ENCODE measurements at regions not wholly inside any gene's neighbourhood (a gene's known extent, or its start where the extent isn't known, plus 50 kb on each side); places are given as distances from the start of the nearest gene placed in this dataset.

DNA sequence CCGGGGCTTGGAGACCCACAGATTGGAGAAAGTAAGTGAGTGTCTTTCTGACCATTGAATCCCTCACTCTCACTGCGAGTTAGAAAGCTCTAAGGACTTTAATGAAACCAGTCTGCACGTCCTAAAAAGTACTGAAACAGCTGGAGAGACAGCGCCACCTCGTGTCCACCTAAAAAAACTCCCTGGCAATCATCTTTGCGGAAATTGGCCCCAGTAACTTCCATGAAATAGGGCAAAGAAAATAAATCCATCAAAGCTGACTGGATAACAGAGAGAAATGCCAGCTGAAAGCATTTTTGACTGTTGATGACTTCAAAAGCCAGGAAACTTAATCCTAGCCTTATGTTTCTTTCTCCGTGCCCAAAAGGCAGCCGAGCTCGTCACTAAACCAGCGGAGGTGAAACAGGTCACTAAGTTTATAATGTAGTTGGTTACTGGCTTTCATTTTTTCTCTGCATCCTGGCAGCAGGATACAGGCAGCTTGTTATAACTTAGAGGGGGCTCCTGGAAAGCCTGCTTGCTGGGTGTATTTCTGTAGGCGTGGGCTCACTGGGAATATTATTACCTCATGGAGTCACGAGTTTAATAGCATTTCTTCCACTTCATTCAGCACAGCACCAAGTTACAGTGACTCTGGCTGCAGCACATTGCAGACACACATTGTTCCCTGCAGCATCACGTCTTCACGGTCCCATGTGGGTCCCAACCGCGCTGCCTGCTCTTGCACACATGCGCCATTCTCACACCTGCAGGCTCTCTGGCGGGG, 266.5 kb downstream of the HRH4 start:
- no peak overlapping the region; a peak in 1 of 7 replicates for H3K27ac Mint-ChIP-seq
- H4K91ac ChIP-seq (ENCODE audit: insufficient read length, low read depth, low read length) = no peak overlapping the region
- H2AK5ac ChIP-seq (ENCODE audit: insufficient read length, low read length) = no peak overlapping the region
- no peak overlapping the region for H3T11ph ChIP-seq (ENCODE audit: low read length)
- no peak overlapping the region for H3K56ac ChIP-seq (ENCODE audit: insufficient read length, low read depth, low read length)
- H2BK12ac ChIP-seq (ENCODE audit: insufficient read length, low read depth, low read length) = no peak overlapping the region
- peaks cover 11% of the 10 kb centered on the region for H3K27me3 Mint-ChIP-seq (ENCODE audit: low read depth)
- H3K9me3 ChIP-seq (ENCODE audit: control insufficient read depth, low read depth, low read length) = no peaks in the 10 kb centered on the region
- H3K4me2 ChIP-seq (ENCODE audit: insufficient read depth, insufficient read length, low read length) = no peak overlapping the region
- H3K23me2 ChIP-seq (ENCODE audit: insufficient read length, low read depth, low read length, poor library complexity, severe bottlenecking) = no peaks in the 10 kb centered on the region
- no peaks in the 10 kb centered on the region for H3K79me1 ChIP-seq (ENCODE audit: insufficient read depth, low read depth, low read length, poor library complexity, severe bottlenecking)
- H2AFZ ChIP-seq (ENCODE audit: low read length) = no peak overlapping the region
- no peak overlapping the region for H3K4ac ChIP-seq (ENCODE audit: low read depth, low read length)
- no peaks in the 10 kb centered on the region for H3K9me3 Mint-ChIP-seq
- no peak overlapping the region for H3K27ac ChIP-seq (ENCODE audit: insufficient read length, low read depth, low read length)
- no CpG with 5 or more reads among the region's 18 CpGs for WGBS (ENCODE audit: extremely low coverage, insufficient read length, low lambda C conversion rate)
- H3K27me3 ChIP-seq (ENCODE audit: insufficient read depth, low read length) = no peaks in the 10 kb centered on the region
- DNase-seq = peak; percentile 68
- no peak overlapping the region for H2BK15ac ChIP-seq (ENCODE audit: low read depth, low read length)
- no peak overlapping the region for H2BK20ac ChIP-seq (ENCODE audit: low read depth, low read length, poor library complexity, severe bottlenecking)
- no peaks in the 10 kb centered on the region for H3K4me1 ChIP-seq (ENCODE audit: insufficient read depth, low read length)
- H3K18ac ChIP-seq (ENCODE audit: insufficient read length, low read depth, low read length) = no peak overlapping the region
- no peak overlapping the region for H2BK5ac ChIP-seq (ENCODE audit: insufficient read length, low read length)
- peaks cover 12 to 15% of the 10 kb centered on the region in 2 experiments for H3K4me1 Mint-ChIP-seq
- no peak overlapping the region for H3K23ac ChIP-seq (ENCODE audit: insufficient read length, low read depth, low read length)
- H3K9ac ChIP-seq (ENCODE audit: extremely low read depth, insufficient read length, low read length) = no peak overlapping the region
- no peaks in the 10 kb centered on the region for H3K79me2 ChIP-seq (ENCODE audit: insufficient read depth, low read length)
- TF ChIP-seq CTCF (conservative IDR thresholded peaks at IDR 0.05) = peak; percentile 90
- H4K5ac ChIP-seq (ENCODE audit: insufficient read length, low read depth, low read length) = no peak overlapping the region
- no peak overlapping the region for H2BK120ac ChIP-seq (ENCODE audit: low read depth, low read length, poor library complexity, severe bottlenecking)
- no peak overlapping the region for H3K4me3 Mint-ChIP-seq
- no peak overlapping the region; the same call in 1 of the 2 replicates for H3K14ac ChIP-seq (ENCODE audit: insufficient read depth, low read length)
- no peaks in the 10 kb centered on the region for H3K36me3 Mint-ChIP-seq (ENCODE audit: insufficient read depth in 1 of 3, low read depth in 3 of 3)
- H4K20me1 ChIP-seq (ENCODE audit: control insufficient read depth, insufficient read depth, insufficient read length) = no peaks in the 10 kb centered on the region
- no peak overlapping the region for H4K8ac ChIP-seq (replicated peaks; ENCODE audit: insufficient read length, low read depth, low read length)
